GM13976 (cell line): ENCODE measurements at regions not wholly inside any gene's neighbourhood (a gene's known extent, or its start where the extent isn't known, plus 50 kb on each side); places are given as distances from the start of the nearest gene placed in this dataset.
"Not testable (repeated sequence)": the region's sequence is repeated elsewhere in the genome, so short reads cannot be mapped to it uniquely, and the experiment has no call there.

Experiments
- DNase-seq: peaks from one replicate; pipeline ENCODE4 v3.0.0; 2012; ENCODE audit warnings: low spot score
- in situ Hi-C: fragments of 300-500 bp; cut with MboI; formaldehyde crosslinking; loops from one replicate; pipeline ENCODE4 v1.12.0; 2022; ENCODE audit warnings: low sequenced_read_pairs, mixed read lengths, inconsistent platforms; ENCODE audit not compliant: unreplicated experiment
- TF ChIP-seq, protein P1 (sequence below): IDR thresholded peaks from 2 replicates; pipeline ENCODE4 v1.5.1; 2012; ENCODE audit warnings: borderline replicate concordance, mild to moderate bottlenecking; ENCODE audit not compliant: insufficient read depth; ENCODE audit errors: extremely low read depth, missing control alignments, control extremely low read depth

DNA sequence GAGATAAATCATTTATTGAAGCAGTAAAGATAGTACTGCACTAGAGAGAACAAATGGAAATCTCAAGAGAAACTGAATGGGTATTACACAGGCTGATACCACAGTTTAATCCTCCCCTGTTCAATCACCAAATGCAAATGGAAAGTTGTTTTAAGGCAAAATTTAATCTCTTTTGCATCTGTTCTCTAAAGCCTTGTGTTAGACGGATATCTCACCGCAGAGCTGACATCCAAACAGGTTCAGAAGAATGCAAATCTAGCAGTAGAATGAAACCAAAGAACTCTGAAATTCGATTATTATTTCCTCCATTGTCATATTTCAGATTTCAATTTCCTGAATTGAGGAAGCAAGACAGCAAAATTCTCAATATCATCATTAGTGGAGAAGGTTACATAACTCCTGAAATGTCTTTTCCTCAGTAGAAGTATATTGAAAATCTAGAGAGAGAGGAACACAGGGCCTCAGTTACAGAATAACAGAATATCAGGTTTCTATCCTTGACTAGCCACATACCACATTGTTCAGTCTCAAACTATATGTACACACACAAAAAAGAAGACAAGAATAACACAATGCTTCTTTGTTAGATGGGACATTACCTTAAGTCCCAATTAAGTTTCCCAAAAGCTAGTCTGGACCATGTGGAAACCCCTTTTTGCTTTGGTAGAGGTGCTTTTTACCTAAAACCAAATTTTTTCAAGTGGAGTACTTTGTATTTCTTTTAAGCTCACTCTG, 94.1 kb upstream of the BANK1 start:
- in situ Hi-C loops, result no loop called here
- TF ChIP-seq, protein P1, sequence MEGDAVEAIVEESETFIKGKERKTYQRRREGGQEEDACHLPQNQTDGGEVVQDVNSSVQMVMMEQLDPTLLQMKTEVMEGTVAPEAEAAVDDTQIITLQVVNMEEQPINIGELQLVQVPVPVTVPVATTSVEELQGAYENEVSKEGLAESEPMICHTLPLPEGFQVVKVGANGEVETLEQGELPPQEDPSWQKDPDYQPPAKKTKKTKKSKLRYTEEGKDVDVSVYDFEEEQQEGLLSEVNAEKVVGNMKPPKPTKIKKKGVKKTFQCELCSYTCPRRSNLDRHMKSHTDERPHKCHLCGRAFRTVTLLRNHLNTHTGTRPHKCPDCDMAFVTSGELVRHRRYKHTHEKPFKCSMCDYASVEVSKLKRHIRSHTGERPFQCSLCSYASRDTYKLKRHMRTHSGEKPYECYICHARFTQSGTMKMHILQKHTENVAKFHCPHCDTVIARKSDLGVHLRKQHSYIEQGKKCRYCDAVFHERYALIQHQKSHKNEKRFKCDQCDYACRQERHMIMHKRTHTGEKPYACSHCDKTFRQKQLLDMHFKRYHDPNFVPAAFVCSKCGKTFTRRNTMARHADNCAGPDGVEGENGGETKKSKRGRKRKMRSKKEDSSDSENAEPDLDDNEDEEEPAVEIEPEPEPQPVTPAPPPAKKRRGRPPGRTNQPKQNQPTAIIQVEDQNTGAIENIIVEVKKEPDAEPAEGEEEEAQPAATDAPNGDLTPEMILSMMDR, result no peak
- DNase-seq, result no peak

DNA sequence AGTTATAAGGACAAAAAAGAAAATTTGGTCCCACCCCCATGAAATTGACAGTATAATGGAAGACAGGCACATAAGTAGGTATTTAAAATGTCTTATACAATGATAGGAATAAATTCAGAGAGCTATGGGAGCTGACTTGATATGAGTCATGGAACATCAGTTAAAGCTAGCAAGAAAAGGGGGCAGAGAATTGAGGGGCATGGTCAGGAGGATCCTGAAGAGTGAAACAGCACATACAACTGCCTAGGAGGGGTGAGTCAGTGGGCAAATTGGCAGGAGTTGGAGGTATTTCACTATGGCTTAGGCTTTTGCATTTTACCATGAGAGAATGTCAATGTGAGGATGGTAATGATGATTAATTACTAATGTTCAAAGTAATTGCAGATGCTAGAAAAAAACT, 95.4 kb upstream of the BANK1 start:
- DNase-seq, result no peak
- in situ Hi-C loops, result no loop called here
- TF ChIP-seq, protein P1, result no peak

DNA sequence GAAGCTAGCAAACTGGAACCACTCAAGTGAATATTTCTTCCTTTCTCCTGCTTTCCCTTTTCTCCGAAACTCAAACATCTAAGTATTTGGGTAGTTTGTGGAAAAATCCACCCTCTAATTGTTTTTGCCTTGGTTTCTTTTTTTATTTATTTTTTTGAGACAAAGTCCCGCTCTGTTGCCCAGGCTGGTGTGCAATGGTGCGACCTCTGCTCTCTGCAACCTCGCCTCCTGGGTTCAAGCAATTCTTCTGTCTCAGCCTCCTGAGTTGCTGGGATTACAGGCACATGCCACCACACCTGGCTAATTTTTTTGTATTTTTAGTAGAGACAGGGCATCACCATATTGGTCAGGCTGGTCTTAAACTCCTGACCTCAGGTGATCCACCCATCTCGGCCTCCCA, 96.1 kb upstream of the BANK1 start:
- DNase-seq, in situ Hi-C loops: not testable (repeated sequence)

DNA sequence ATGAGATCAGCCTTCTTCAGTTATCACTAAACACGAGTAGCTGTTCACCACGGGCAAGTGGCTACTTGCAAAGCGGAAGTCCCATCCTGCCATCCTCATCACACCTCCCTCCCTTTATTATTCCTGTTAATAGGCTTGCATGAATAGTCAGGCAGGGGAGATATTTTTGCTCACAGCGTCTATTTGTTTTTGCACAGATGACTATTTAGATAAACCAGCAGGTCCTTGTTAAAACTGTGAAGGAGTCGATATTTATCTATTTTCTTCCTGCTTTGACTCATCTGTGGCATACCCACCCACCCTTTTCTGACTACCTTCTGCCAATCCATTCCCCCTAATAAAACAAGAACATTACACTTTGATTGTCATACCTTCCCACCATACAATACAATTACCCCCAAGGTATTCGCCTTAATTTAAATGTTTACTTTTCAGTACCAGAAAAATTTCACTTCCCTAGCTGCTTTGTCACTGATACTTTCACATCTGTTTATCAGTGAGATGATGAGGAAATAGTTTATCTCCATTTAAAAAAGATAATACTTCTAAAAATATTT, 96.6 kb upstream of the BANK1 start:
- in situ Hi-C loops, result no loop called here
- DNase-seq, result peak; percentile 8
- TF ChIP-seq, protein P1, result no peak

DNA sequence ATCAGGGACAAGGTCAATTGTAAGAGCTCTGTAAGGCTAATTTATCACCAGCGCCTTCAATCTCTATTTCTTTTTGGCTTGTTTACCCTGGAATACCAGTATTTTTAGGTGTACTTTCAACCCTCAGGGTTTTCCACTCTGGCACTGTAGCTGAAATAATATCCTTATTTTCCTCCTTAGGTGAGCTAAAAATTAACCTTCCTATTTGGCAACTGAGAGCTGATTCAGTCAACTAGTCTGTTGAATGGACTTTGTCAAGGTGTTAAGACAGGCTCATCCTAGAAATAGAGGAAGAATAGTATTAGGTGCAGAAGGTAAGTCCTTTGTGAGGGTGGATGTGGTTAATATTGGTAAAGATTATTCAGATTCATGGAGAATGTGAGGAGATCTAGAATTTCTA, 101.3 kb upstream of the BANK1 start:
- no peak for DNase-seq
- TF ChIP-seq, protein P1, result no peak
- in situ Hi-C loops, result no loop called here

DNA sequence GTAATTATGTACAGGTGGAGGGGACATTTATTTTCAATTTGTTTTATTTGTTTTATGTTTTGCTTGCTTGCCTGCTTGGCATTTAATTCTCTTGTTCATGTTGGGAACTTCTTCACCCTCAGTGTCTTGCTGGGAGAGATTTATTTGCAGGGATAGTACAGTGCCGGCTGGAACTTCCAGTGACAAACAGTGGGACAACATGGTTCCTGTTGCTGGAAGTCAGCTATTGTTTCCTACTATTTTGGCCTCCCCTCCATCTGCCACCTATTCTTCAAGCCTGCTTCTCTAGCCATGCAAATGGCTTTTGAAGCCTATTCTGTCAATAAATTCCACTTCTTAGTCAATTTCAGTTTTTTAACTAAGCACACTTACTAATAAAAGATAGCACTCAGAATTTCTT, 105.4 kb upstream of the BANK1 start:
- in situ Hi-C loops, result no loop called here
- DNase-seq, result no peak
- TF ChIP-seq, protein P1, result no peak

DNA sequence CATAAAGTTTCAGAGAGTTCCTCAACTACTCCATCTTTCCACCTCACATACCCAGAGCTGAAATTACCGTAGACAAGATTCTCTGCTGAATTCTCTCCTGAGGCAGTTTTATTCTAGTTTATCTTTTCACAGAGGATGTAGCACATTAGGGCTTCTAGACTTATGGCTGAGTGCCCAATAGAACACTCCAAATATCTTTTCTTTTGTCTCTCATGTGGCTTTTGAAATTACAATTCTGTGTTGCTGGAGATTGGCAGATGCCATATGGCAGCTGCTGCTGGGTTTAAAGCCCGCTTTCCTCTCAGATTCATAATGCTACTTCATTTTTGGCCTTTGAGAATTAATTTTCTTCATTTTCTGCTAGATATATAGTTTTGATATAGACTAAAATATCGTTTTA, 107.6 kb upstream of the BANK1 start:
- DNase-seq, result no peak
- in situ Hi-C loops, result no loop called here

More for the DNA sequence above, 107.6 kb upstream of the BANK1 start:
- TF ChIP-seq, protein P1, result no peak
